ENCODE measurements at regions not wholly inside any gene's neighbourhood (a gene's known extent, or its start where the extent isn't known, plus 50 kb on each side); places are given as distances from the start of the nearest gene placed in this dataset.

- DNase-seq (ENCODE audit: extremely low spot score in 2 of 2) = no peak
- H3K9me3 ChIP-seq = no peaks in the 10 kb centered on the region
- intact Hi-C loops (cut with DNase I) = no loop called here
- no peaks in the 10 kb centered on the region for H3K27me3 ChIP-seq
- no peak overlapping the region for H3K27ac ChIP-seq
- TF ChIP-seq POLR2A (IDR thresholded peaks at IDR 0.05) (no peak), POLR2AphosphoS5 (IDR thresholded peaks at IDR 0.05; ENCODE audit: insufficient read depth in 1 of 2, low read depth in 1 of 2) (no peak)
- TF ChIP-seq, protein P1, sequence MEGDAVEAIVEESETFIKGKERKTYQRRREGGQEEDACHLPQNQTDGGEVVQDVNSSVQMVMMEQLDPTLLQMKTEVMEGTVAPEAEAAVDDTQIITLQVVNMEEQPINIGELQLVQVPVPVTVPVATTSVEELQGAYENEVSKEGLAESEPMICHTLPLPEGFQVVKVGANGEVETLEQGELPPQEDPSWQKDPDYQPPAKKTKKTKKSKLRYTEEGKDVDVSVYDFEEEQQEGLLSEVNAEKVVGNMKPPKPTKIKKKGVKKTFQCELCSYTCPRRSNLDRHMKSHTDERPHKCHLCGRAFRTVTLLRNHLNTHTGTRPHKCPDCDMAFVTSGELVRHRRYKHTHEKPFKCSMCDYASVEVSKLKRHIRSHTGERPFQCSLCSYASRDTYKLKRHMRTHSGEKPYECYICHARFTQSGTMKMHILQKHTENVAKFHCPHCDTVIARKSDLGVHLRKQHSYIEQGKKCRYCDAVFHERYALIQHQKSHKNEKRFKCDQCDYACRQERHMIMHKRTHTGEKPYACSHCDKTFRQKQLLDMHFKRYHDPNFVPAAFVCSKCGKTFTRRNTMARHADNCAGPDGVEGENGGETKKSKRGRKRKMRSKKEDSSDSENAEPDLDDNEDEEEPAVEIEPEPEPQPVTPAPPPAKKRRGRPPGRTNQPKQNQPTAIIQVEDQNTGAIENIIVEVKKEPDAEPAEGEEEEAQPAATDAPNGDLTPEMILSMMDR (IDR thresholded peaks at IDR 0.05) = no peak
- H3K4me1 ChIP-seq = no peaks in the 10 kb centered on the region
- H3K36me3 ChIP-seq = no peaks in the 10 kb centered on the region
- H3K4me3 ChIP-seq = no peak overlapping the region
Observed at GRCh38 chr1:57860325-57860724, 436.5 kb upstream of the DAB1 start.

DNA sequence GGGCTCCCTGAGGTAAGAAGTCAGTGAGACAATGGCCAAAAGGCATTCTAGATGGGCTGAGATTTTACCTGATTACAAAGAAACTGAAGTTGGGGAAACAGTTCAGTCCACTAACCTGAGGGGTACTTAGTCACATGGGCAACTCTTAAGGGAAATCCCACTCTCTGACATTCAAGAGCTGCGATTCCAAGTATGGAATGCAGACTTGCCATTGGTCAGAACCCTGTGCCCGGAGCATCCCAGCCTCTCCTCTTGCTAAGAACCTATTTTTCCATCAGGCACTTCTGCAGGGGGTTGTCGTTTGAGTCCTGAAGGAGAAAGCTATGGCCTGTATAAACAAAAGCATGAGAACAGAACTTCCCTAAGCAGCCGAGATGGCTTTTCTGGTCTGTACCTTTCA is 434.9 kb upstream of the DAB1 start:
- Histone ChIP-seq H3K27ac (no peak overlapping the region), H3K9me3 (no peaks in the 10 kb centered on the region), H3K36me3 (no peaks in the 10 kb centered on the region), H3K4me1 (no peaks in the 10 kb centered on the region), H3K4me3 (no peak overlapping the region), H3K27me3 (no peaks in the 10 kb centered on the region)
- TF ChIP-seq, protein P1 (IDR thresholded peaks at IDR 0.05) = no peak
- no peak for TF ChIP-seq POLR2AphosphoS5 (IDR thresholded peaks at IDR 0.05; ENCODE audit: insufficient read depth in 1 of 2, low read depth in 1 of 2)
- intact Hi-C loops (cut with DNase I) = no loop called here
- DNase-seq (ENCODE audit: extremely low spot score in 2 of 2) = no peak

- no peak for DNase-seq (ENCODE audit: extremely low spot score in 2 of 2)
- no peaks in the 10 kb centered on the region for H3K4me1 ChIP-seq
- H3K27me3 ChIP-seq = no peaks in the 10 kb centered on the region
- TF ChIP-seq POLR2AphosphoS5 (IDR thresholded peaks at IDR 0.05; ENCODE audit: insufficient read depth in 1 of 2, low read depth in 1 of 2) (no peak), POLR2A (IDR thresholded peaks at IDR 0.05) (no peak)
- TF ChIP-seq, protein P1 (IDR thresholded peaks at IDR 0.05) = no peak
- H3K4me3 ChIP-seq = no peak overlapping the region
- H3K27ac ChIP-seq = no peak overlapping the region
- no peaks in the 10 kb centered on the region for H3K36me3 ChIP-seq
- intact Hi-C loops (cut with DNase I) = no loop called here
- no peaks in the 10 kb centered on the region for H3K9me3 ChIP-seq
Observed at GRCh38 chr1:57857809-57858208, 433.9 kb upstream of the DAB1 start.

GRCh38 chr1:57854436-57854835 is 430.6 kb upstream of the DAB1 start:
- no peak overlapping the region for H3K4me3 ChIP-seq
- H3K27ac ChIP-seq = no peak overlapping the region
- no peaks in the 10 kb centered on the region for H3K27me3 ChIP-seq
- no peaks in the 10 kb centered on the region for H3K36me3 ChIP-seq
- no peaks in the 10 kb centered on the region for H3K9me3 ChIP-seq
- TF ChIP-seq POLR2AphosphoS5 (IDR thresholded peaks at IDR 0.05; ENCODE audit: insufficient read depth in 1 of 2, low read depth in 1 of 2) = no peak
- no peak for TF ChIP-seq POLR2A (IDR thresholded peaks at IDR 0.05)
- TF ChIP-seq, protein P1 (IDR thresholded peaks at IDR 0.05) = no peak
- DNase-seq (ENCODE audit: extremely low spot score in 2 of 2) = no peak
- no peaks in the 10 kb centered on the region for H3K4me1 ChIP-seq
- intact Hi-C loops (cut with DNase I) = no loop called here

GRCh38 chr1:57850176-57850940 is 426.5 kb upstream of the DAB1 start:
- no peak for TF ChIP-seq POLR2A (IDR thresholded peaks at IDR 0.05)
- TF ChIP-seq, protein P1 (IDR thresholded peaks at IDR 0.05) = no peak
- TF ChIP-seq POLR2AphosphoS5 (IDR thresholded peaks at IDR 0.05; ENCODE audit: insufficient read depth in 1 of 2, low read depth in 1 of 2) = no peak
- no peak overlapping the region for H3K27ac ChIP-seq
- no peak overlapping the region for H3K4me3 ChIP-seq
- intact Hi-C loops (cut with DNase I) = no loop called here
- H3K36me3 ChIP-seq = no peaks in the 10 kb centered on the region
- no peaks in the 10 kb centered on the region for H3K9me3 ChIP-seq
- no peak for DNase-seq (ENCODE audit: extremely low spot score in 2 of 2)
- H3K4me1 ChIP-seq = no peaks in the 10 kb centered on the region
- no peaks in the 10 kb centered on the region for H3K27me3 ChIP-seq

Data from vagina (tissue), 2 donors.